Epithelial cell of esophagus (primary cell): ENCODE measurements at regions not wholly inside any gene's neighbourhood (a gene's known extent, or its start where the extent isn't known, plus 50 kb on each side); places are given as distances from the start of the nearest gene placed in this dataset.
A peak's percentile ranks its signal among the peaks of the same experiment; 100 is the strongest.

ENCODE experiments used
- DNase-seq: peaks from one replicate; pipeline ENCODE4 v3.0.0; 2010; ENCODE audit warnings: low read depth
- H3K4me3 ChIP-seq: 2 replicates; pipeline ENCODE4 v1.5.1; 2011; ENCODE audit warnings: mild to moderate bottlenecking, low read length, control low read depth
- TF ChIP-seq, protein P1 (sequence below): IDR thresholded peaks from 2 replicates; pipeline ENCODE4 v1.5.1; 2011; ENCODE audit warnings: low read depth, mild to moderate bottlenecking, low read length, control low read depth, inconsistent platforms; ENCODE audit not compliant: insufficient read depth; ENCODE audit errors: missing control alignments

DNA sequence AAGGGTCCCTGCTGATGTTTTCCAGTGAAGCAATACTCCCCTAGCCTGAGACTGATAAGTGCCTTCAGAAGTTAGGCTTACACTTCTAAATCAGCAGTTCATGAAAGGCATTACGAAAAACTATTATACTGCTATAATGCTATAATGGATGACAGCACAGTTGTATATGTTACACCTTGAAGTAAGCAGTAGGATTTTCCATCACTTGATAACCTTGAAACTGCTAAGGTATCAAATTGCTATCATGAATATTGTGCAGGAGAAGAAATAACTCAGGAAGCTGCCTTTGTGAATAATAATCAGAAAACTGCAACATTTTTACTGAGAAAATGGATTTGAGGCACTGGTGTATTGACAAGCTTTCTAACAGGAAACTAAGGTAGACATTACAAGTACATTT is 142.3 kb downstream of the HNMT start:
- DNase-seq: no peak
- TF ChIP-seq, protein P1, sequence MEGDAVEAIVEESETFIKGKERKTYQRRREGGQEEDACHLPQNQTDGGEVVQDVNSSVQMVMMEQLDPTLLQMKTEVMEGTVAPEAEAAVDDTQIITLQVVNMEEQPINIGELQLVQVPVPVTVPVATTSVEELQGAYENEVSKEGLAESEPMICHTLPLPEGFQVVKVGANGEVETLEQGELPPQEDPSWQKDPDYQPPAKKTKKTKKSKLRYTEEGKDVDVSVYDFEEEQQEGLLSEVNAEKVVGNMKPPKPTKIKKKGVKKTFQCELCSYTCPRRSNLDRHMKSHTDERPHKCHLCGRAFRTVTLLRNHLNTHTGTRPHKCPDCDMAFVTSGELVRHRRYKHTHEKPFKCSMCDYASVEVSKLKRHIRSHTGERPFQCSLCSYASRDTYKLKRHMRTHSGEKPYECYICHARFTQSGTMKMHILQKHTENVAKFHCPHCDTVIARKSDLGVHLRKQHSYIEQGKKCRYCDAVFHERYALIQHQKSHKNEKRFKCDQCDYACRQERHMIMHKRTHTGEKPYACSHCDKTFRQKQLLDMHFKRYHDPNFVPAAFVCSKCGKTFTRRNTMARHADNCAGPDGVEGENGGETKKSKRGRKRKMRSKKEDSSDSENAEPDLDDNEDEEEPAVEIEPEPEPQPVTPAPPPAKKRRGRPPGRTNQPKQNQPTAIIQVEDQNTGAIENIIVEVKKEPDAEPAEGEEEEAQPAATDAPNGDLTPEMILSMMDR: no peak
- no peak overlapping the region for H3K4me3 ChIP-seq

DNA sequence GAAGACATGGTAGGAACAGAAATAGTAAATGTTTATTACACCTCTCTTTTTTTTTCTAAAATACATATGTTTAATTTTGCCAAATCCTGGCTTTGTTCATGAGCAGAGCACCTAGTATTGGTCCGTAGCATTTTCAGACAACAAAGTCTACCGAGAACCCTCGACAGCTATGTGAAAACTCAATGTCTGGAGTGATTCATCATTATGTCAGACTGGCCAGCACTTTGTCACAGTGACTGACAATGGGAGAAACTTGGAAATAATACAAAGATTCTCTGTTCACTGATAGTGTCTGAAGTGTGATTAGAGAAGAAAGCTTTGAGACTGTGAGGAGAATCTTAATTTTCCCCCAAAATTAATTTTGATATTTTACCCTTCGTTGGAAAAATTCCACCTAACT is 143.0 kb downstream of the HNMT start:
- TF ChIP-seq, protein P1: no peak
- DNase-seq: peak; percentile 80
- H3K4me3 ChIP-seq: no peak overlapping the region

DNA sequence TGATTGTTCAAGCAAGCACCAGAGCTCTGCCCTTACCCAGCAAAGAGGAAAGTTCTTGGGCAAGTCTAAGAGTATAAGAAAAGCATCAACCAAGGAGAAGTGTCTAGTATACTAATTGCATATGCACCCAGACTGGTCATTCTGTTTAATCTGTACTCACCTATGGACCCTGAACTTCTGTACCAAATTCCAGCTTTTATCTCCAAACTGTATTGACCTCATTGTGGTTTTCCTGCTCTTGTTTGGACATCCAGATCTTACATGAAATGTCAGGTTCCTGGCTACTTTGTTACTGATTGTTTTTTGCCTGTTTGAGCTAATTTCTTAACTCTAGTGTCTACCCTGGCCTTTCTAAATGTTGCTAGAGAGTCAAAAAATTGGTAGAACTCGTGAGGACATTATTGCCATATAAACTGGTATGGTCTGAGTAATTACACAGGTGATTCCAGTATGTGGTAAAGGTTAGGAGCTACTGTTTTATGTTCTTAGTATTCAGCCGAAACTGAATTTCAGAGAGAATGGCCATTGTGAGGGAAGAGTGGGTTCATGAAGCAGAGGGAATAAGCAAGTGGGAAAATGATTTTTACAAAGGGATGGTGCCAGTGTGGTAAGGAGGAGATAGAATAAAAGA is 146.3 kb downstream of the HNMT start:
- no peak for DNase-seq
- H3K4me3 ChIP-seq: no peak overlapping the region
- TF ChIP-seq, protein P1: no peak

GRCh38 chr2:138112536-138112935 is 148.3 kb downstream of the HNMT start:
- TF ChIP-seq, protein P1: no peak
- DNase-seq: peak; percentile 50
- no peak overlapping the region for H3K4me3 ChIP-seq

GRCh38 chr2:138113871-138114525 is 149.7 kb downstream of the HNMT start:
- TF ChIP-seq, protein P1: no peak
- no peak overlapping the region for H3K4me3 ChIP-seq
- DNase-seq: no peak

DNA sequence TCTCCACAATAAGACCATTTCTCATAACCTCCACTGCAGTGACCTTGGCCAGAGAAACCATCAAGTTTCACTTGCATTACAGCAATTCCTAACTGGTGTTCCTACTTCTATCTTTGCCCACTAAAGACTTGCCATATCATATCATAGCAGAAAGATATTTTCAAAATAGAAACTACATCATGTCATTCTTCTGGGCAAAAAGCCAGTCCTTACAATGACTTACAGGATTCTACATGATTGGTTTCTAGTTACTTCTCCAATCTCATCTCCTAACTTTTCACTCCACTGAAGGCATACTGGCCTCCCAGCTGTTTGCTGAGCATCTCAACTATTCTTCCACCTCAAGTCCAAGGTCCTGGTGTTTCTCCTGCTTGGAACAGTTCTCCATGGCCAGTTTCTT is 151.4 kb downstream of the HNMT start:
- TF ChIP-seq, protein P1: no peak
- peak; percentile 75 for DNase-seq
- H3K4me3 ChIP-seq: no peak overlapping the region

DNA sequence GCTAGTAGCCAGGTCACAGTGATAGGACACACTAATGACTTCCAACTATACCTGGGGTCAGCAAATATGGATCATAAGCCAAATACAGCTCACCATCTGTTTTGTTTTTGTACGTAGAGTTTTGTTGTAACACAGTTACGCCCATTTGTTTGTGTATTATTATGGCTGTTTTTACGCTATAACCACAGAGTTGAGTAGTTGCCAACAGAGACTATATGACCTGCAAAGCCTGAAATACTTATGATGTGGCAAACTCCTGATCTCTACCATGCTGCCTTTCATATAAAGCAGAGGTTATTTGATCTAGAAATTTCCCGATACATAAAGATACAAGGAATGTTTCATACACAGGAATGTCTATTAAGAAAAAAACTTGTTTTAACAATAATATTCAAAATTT is 152.2 kb downstream of the HNMT start:
- DNase-seq: peak; percentile 74
- TF ChIP-seq, protein P1: no peak
- H3K4me3 ChIP-seq: no peak overlapping the region
